Mammary epithelial cell (primary cell): ENCODE measurements at regions not wholly inside any gene's neighbourhood (a gene's known extent, or its start where the extent isn't known, plus 50 kb on each side); places are given as distances from the start of the nearest gene placed in this dataset.

ENCODE experiments used
- CTCF ChIP-seq, 2 donors: IDR thresholded peaks in 1 of 2; conservative IDR thresholded peaks in 1 of 2; 2 replicates each; pipeline ENCODE4 v1.5.1; 2011 to 2012; ENCODE audit warnings: inconsistent platforms in 2 of 2, low read length in 2 of 2, mild to moderate bottlenecking in 2 of 2, control low read depth in 1 of 2, low read depth in 1 of 2; ENCODE audit not compliant: insufficient read depth in 1 of 2; ENCODE audit errors: extremely low read depth in 1 of 2
- EZH2 ChIP-seq: IDR thresholded peaks from 2 replicates; pipeline ENCODE4 v1.6.1; 2012; ENCODE audit warnings: low read length, inconsistent platforms, borderline replicate concordance

- TF ChIP-seq EZH2 (no peak), CTCF (conservative IDR thresholded peaks at IDR 0.05 in 1 of 2, IDR thresholded peaks at IDR 0.05 in 1 of 2; ENCODE audit: extremely low read depth in 1 of 2, insufficient read depth in 1 of 2, low read depth in 1 of 2, low read length in 2 of 2) (no peak)
These were observed 373.0 kb downstream of the COG6 start for GRCh38 chr13:40028446-40028845.
